PC-9 (cell line): ENCODE measurements at regions not wholly inside any gene's neighbourhood (a gene's known extent, or its start where the extent isn't known, plus 50 kb on each side); places are given as distances from the start of the nearest gene placed in this dataset.

Source experiments
- BruUV-seq: library from RNA; stranded (reverse); fragments of 400-500 nt; replicated peaks from 2 replicates; lab custom pipeline; 2021; lab: Mats Ljungman, UMichigan
- CTCF ChIA-PET: fragments of 300-600 bp; sonication (Branson Sonifier 250); formaldehyde crosslinking; loops from one replicate; lab custom pipeline; 2022; ENCODE audit warnings: antibody characterized with exemption; lab: Charles Lee
- POLR2A ChIA-PET: fragments of 300-600 bp; sonication (Branson Sonifier 250); formaldehyde crosslinking; loops from one replicate; lab custom pipeline; 2022; ENCODE audit warnings: antibody characterized with exemption; ENCODE audit not compliant: unreplicated experiment; lab: Charles Lee
- DNase-seq, 2 experiments: peaks; one replicate each; pipeline versions ENCODE4 v3.0.0 to v3.0.0-alpha.2; 2015 to 2022; ENCODE audit warnings: mixed read lengths in 1 of 2
- H2AFZ ChIP-seq: fragments of 200-600 bp; sonication (generic); 2 replicates; pipeline ENCODE4 v1.8.1; 2017; ENCODE audit warnings: antibody characterized with exemption
- H3F3A ChIP-seq: fragments of 200-600 bp; sonication (generic); 2 replicates; pipeline ENCODE4 v1.8.1; 2017; ENCODE audit warnings: antibody characterized with exemption, mild to moderate bottlenecking, low read depth; ENCODE audit not compliant: insufficient read depth
- H3K27ac ChIP-seq: fragments of 200-600 bp; sonication (generic); 2 replicates; pipeline ENCODE4 v1.6.1; 2016; ENCODE audit warnings: mixed run types
- H3K27me3 ChIP-seq: fragments of 200-600 bp; sonication (generic); 2 replicates; pipeline ENCODE4 v1.6.1; 2016; ENCODE audit warnings: low read depth, mixed run types; ENCODE audit not compliant: insufficient read depth
- H3K36me3 ChIP-seq: fragments of 200-600 bp; sonication (generic); 2 replicates; pipeline ENCODE4 v1.6.1; 2016; ENCODE audit warnings: low read depth, mixed run types
- H3K4me1 ChIP-seq: fragments of 200-600 bp; sonication (generic); replicated peaks from 2 replicates; pipeline ENCODE4 v1.6.1; 2016; ENCODE audit warnings: mixed run types; ENCODE audit not compliant: insufficient read depth
- H3K4me2 ChIP-seq: fragments of 200-600 bp; sonication (generic); 2 replicates; pipeline ENCODE4 v1.6.1; 2017; ENCODE audit warnings: mixed run types
- H3K4me3 ChIP-seq: fragments of 200-600 bp; sonication (generic); 2 replicates; pipeline ENCODE4 v1.6.1; 2016; ENCODE audit warnings: mixed run types
- H3K79me2 ChIP-seq: fragments of 200-600 bp; sonication (generic); 2 replicates; pipeline ENCODE4 v1.6.1; 2017; ENCODE audit warnings: low read depth, mixed run types
- H3K9me2 ChIP-seq: fragments of 200-600 bp; sonication (generic); 2 replicates; pipeline ENCODE4 v1.8.1; 2017; ENCODE audit warnings: mild to moderate bottlenecking; ENCODE audit not compliant: insufficient read depth
- H3K9me3 ChIP-seq: fragments of 200-600 bp; sonication (generic); 2 replicates; pipeline ENCODE4 v1.8.1; 2016; ENCODE audit warnings: low read depth; ENCODE audit not compliant: insufficient read depth
- H4K20me1 ChIP-seq: fragments of 200-600 bp; sonication (generic); 2 replicates; pipeline ENCODE4 v1.8.1; 2017; ENCODE audit not compliant: insufficient read depth
- CTCF ChIP-seq: fragments of 200-600 bp; sonication (generic); conservative IDR thresholded peaks from 2 replicates; pipeline ENCODE4 v1.6.1; 2017; ENCODE audit warnings: mixed run types, antibody characterized with exemption, mild to moderate bottlenecking, moderate library complexity
- EZH2 ChIP-seq: fragments of 200-600 bp; sonication (generic); IDR thresholded peaks from 2 replicates; pipeline ENCODE4 v1.8.0; 2017; ENCODE audit warnings: antibody characterized with exemption, low read depth
- intact Hi-C: fragments of 100-400 bp; cut with micrococcal nuclease; formaldehyde crosslinking; loops from one replicate; pipeline ENCODE4 v1.10.0; 2022; ENCODE audit not compliant: unreplicated experiment

GRCh38 chr10:3270577-3271316, 98.2 kb upstream of the PITRM1 start:
- Histone ChIP-seq H3K4me2 (no peak overlapping the region), H2AFZ (no peak overlapping the region)
- CTCF ChIA-PET: no interaction called here

GRCh38 chr10:3268025-3268424, 95.4 kb upstream of the PITRM1 start:
- no peak for TF ChIP-seq EZH2
- TF ChIP-seq CTCF: no peak
- no peak overlapping the region for H3K27ac ChIP-seq
- no peaks in the 10 kb centered on the region for H3K9me2 ChIP-seq
- H3K4me1 ChIP-seq: no peaks in the 10 kb centered on the region
- H3K36me3 ChIP-seq: no peaks in the 10 kb centered on the region
- no peaks in the 10 kb centered on the region for H3K27me3 ChIP-seq
- CTCF ChIA-PET: no interaction called here
- no peaks in the 10 kb centered on the region for H4K20me1 ChIP-seq
- no TSS peak for BruUV-seq
- no peaks in the 10 kb centered on the region for H3F3A ChIP-seq
- no peak overlapping the region for H3K4me2 ChIP-seq
- no peak for DNase-seq
- POLR2A ChIA-PET: no interaction called here
- no peak overlapping the region for H3K4me3 ChIP-seq
- H2AFZ ChIP-seq: no peak overlapping the region
- intact Hi-C loops: no loop called here
- no peaks in the 10 kb centered on the region for H3K79me2 ChIP-seq
- H3K9me3 ChIP-seq: no peaks in the 10 kb centered on the region

More at GRCh38 chr10:3270577-3271316, 98.2 kb upstream of the PITRM1 start:
- no peaks in the 10 kb centered on the region for H3K9me3 ChIP-seq
- POLR2A ChIA-PET: no interaction called here
- no TSS peak for BruUV-seq
- H3K4me3 ChIP-seq: no peak overlapping the region
- intact Hi-C loops: no loop called here
- DNase-seq: no peak
- H3K79me2 ChIP-seq: no peaks in the 10 kb centered on the region
- no peaks in the 10 kb centered on the region for H3K36me3 ChIP-seq
- H4K20me1 ChIP-seq: no peaks in the 10 kb centered on the region
- no peaks in the 10 kb centered on the region for H3K9me2 ChIP-seq
- no peaks in the 10 kb centered on the region for H3F3A ChIP-seq
- H3K27me3 ChIP-seq: no peaks in the 10 kb centered on the region
- H3K4me1 ChIP-seq: no peaks in the 10 kb centered on the region
- TF ChIP-seq EZH2 (no peak), CTCF (no peak)
- no peak overlapping the region for H3K27ac ChIP-seq

GRCh38 chr10:3265088-3265487, 92.5 kb upstream of the PITRM1 start:
- Histone ChIP-seq H3K79me2 (no peaks in the 10 kb centered on the region), H4K20me1 (no peaks in the 10 kb centered on the region), H3K27ac (no peak overlapping the region), H3F3A (no peaks in the 10 kb centered on the region), H3K9me2 (no peaks in the 10 kb centered on the region), H3K4me2 (no peak overlapping the region), H3K36me3 (no peaks in the 10 kb centered on the region), H3K4me1 (no peaks in the 10 kb centered on the region), H2AFZ (no peak overlapping the region), H3K9me3 (no peaks in the 10 kb centered on the region), H3K4me3 (no peak overlapping the region), H3K27me3 (no peaks in the 10 kb centered on the region)
- no peak for TF ChIP-seq EZH2
- no peak for TF ChIP-seq CTCF
- intact Hi-C loops: loop anchor here (1.0 kb wide), 1 partner anchor 202 kb away; no protein-coding TSS in a partner anchor
- ChIA-PET CTCF (no interaction called here), POLR2A (no interaction called here)
- BruUV-seq: no TSS peak
- DNase-seq: peak; percentile 53 to 69
